Thyroid gland (tissue), 4 donors: ENCODE measurements at regions not wholly inside any gene's neighbourhood (a gene's known extent, or its start where the extent isn't known, plus 50 kb on each side); places are given as distances from the start of the nearest gene placed in this dataset.

Source experiments
- DNase-seq, 2 donors: peaks; one replicate each; pipeline ENCODE4 v3.0.0-alpha.2; 2019
- H3K27ac ChIP-seq, 3 donors: fragments of 200-600 bp; sonication (generic); 1 replicate in 2 of 3; 2 replicates in 1 of 3; pipeline ENCODE4 v1.5.1; 2016 to 2019; ENCODE audit warnings: mild to moderate bottlenecking in 1 of 3, moderate library complexity in 1 of 3
- H3K27me3 ChIP-seq: fragments of 200-600 bp; sonication (generic); one replicate; pipeline ENCODE4 v1.5.1; 2019
- H3K36me3 ChIP-seq, 2 donors: fragments of 200-600 bp; sonication (generic); one replicate each; pipeline ENCODE4 v1.5.1; 2016 to 2019
- H3K4me1 ChIP-seq, 2 donors: fragments of 200-600 bp; sonication (generic); one replicate each; pipeline ENCODE4 v1.5.1; 2017 to 2019
- H3K4me3 ChIP-seq, 3 donors: fragments of 200-600 bp; sonication (generic); replicated peaks in 1 of 3; 1 replicate in 2 of 3; 2 replicates in 1 of 3; pipeline ENCODE4 v1.5.1; 2016; ENCODE audit warnings: mild to moderate bottlenecking in 1 of 3
- H3K9me3 ChIP-seq: fragments of 200-600 bp; sonication (generic); one replicate; pipeline ENCODE4 v1.5.1; 2017
- POLR2A ChIP-seq, 2 donors: fragments of 450-650 bp; IDR thresholded peaks; one replicate each; pipeline ENCODE4 v1.6.1; 2017; ENCODE audit warnings: antibody characterized with exemption in 2 of 2, mild to moderate bottlenecking in 2 of 2, moderate library complexity in 1 of 2
- WGBS, 2 donors: methylation state at CpG; one replicate each; pipeline ENCODE4 v1.1.5; 2017; 5-methylcytosine and 5-hydroxymethylcytosine counted together
- intact Hi-C: fragments of 100-400 bp; cut with DNase I; formaldehyde crosslinking; loops from one replicate; pipeline ENCODE4 v1.15.1; 2023
- TF ChIP-seq, protein P1 (sequence below), 6 experiments: fragments of 200-600 bp in 3 of 6; fragments of 450-650 bp in 3 of 6; sonication (generic) in 3 of 6; IDR thresholded peaks; one replicate each; pipeline ENCODE4 v1.5.1; 2016 to 2019; ENCODE audit warnings: antibody characterized with exemption in 6 of 6, mild to moderate bottlenecking in 2 of 6, inconsistent platforms in 1 of 6, moderate library complexity in 1 of 6

DNA sequence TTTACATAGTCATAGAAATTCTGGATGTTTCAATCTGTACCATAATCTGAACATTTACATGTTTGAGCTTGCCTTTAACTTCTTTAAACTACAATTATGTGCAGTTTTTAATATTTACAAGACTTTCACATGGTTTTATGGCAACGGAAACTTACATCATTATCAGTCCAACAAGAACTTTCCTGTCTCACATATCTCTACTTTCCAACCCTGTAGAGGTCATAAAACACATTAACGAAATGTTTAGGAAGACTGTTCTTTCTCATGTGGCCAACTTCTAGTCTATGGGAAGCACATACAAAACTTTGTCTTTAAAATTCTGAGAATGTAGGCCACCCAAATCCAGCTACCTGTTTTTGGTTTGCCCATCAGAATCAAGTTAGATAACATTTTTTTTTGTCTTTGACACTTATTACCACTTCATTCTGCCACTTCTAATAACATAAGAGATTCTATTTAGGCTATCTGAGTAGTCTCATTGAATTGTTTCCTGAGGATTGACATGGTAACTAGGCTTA, 693.2 kb downstream of the KCNJ3 start:
- H3K27me3 ChIP-seq: no peaks in the 10 kb centered on the region
- no peaks in the 10 kb centered on the region for H3K36me3 ChIP-seq
- intact Hi-C loops: no loop called here
- DNase-seq: no peak
- no peak overlapping the region for H3K27ac ChIP-seq
- WGBS, 2 donors: 73 to 84% methylated on average over 2 of the region's 2 CpGs
- H3K4me3 ChIP-seq: no peak overlapping the region
- H3K4me1 ChIP-seq: no peaks in the 10 kb centered on the region
- H3K9me3 ChIP-seq: no peaks in the 10 kb centered on the region
- TF ChIP-seq, protein P1, sequence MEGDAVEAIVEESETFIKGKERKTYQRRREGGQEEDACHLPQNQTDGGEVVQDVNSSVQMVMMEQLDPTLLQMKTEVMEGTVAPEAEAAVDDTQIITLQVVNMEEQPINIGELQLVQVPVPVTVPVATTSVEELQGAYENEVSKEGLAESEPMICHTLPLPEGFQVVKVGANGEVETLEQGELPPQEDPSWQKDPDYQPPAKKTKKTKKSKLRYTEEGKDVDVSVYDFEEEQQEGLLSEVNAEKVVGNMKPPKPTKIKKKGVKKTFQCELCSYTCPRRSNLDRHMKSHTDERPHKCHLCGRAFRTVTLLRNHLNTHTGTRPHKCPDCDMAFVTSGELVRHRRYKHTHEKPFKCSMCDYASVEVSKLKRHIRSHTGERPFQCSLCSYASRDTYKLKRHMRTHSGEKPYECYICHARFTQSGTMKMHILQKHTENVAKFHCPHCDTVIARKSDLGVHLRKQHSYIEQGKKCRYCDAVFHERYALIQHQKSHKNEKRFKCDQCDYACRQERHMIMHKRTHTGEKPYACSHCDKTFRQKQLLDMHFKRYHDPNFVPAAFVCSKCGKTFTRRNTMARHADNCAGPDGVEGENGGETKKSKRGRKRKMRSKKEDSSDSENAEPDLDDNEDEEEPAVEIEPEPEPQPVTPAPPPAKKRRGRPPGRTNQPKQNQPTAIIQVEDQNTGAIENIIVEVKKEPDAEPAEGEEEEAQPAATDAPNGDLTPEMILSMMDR (IDR thresholded peaks at IDR 0.05): no peak
- no peak for TF ChIP-seq POLR2A (IDR thresholded peaks at IDR 0.05)

DNA sequence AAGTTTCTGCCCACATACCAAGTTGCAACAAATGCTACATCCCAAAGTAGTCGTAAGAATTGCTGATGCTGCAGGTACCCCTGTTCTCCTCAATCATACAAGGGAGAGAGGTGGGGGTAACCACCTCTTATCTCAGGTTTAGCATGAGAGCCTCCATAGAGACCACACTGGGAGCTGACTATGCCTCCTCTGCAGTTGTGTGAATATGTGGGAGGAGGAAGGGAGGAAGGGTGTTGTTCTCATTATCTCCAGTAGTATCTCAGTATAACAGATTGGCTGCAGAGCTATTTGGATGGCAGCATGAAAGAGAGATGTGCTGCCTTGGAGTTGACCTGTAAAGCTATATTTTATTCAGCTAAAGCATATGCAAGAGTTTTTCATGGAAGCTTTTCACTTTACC, 690.7 kb downstream of the KCNJ3 start:
- Histone ChIP-seq H3K4me3 (no peak overlapping the region), H3K27me3 (no peaks in the 10 kb centered on the region), H3K36me3 (no peaks in the 10 kb centered on the region), H3K27ac (no peak overlapping the region), H3K9me3 (no peaks in the 10 kb centered on the region), H3K4me1 (no peaks in the 10 kb centered on the region)
- WGBS, 2 donors: 82 to 83% methylated on average over 1 of the region's 1 CpG
- intact Hi-C loops: loop anchor here (10.0 kb wide), 1 partner anchor 1806 kb away; no protein-coding TSS in a partner anchor
- no peak for DNase-seq
- TF ChIP-seq, protein P1 (IDR thresholded peaks at IDR 0.05): no peak
- TF ChIP-seq POLR2A (IDR thresholded peaks at IDR 0.05): no peak

DNA sequence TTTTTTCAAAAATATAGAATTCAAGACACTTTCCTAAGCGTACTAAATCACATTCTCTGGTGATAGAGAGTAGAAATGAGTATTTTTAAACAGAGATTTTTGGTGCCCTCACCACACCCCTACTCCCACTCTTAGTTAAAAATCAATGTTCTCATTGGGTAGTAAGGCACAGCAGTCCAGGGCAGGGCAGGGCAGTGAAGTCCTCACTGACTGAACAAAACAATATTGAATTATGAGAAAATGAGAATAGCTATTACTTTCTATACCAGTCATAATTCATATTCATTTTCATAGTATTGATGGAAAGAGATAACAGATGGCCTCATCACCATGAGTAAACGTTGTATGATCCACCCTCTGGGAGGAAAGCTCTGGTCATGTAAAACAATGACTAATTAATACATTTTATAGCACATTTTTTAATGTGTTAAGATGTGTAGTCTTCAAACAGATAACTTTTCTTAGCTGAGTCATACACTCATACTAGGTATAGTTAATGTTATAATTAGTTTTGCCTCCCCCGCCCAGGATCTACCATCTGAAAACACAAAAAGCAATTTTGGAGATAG, 686.1 kb downstream of the KCNJ3 start:
- 87 to 91% methylated on average over 3 of the region's 3 CpGs for WGBS, 2 donors
- Histone ChIP-seq H3K4me3 (no peak overlapping the region), H3K4me1 (no peaks in the 10 kb centered on the region), H3K36me3 (no peaks in the 10 kb centered on the region), H3K27ac (no peak overlapping the region), H3K27me3 (no peaks in the 10 kb centered on the region), H3K9me3 (no peaks in the 10 kb centered on the region)
- intact Hi-C loops: loop anchor here (10.0 kb wide), 1 partner anchor 1810 kb away; no protein-coding TSS in a partner anchor
- DNase-seq: no peak
- TF ChIP-seq, protein P1 (IDR thresholded peaks at IDR 0.05): no peak
- TF ChIP-seq POLR2A (IDR thresholded peaks at IDR 0.05): no peak

DNA sequence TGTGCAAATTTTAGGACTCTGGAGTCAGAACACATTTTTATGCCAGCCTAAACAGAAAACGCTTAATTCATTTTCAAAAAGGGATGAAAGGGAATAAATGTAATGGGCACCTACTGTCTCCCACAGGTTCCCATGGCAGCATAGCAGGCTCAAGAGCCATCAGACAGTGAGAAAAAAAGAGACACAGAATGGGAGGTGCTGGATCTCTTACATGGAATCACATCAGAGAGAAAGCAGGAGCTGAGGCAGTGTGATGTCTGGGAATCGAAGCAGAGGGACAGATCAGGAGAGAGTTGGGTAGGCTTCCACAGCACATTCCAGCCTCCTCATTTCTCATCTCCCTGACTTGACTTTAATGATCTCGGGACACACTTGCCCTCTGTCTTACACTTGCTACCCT, 684.3 kb downstream of the KCNJ3 start:
- intact Hi-C loops: loop anchor here (10.0 kb wide), 1 partner anchor 1812 kb away; no protein-coding TSS in a partner anchor
- no peak for DNase-seq
- TF ChIP-seq, protein P1 (IDR thresholded peaks at IDR 0.05): no peak
- TF ChIP-seq POLR2A (IDR thresholded peaks at IDR 0.05): no peak
- no peaks in the 10 kb centered on the region for H3K27me3 ChIP-seq
- H3K4me3 ChIP-seq: no peak overlapping the region
- H3K27ac ChIP-seq: no peak overlapping the region
- 73 to 75% methylated on average over 3 of the region's 3 CpGs for WGBS, 2 donors
- H3K9me3 ChIP-seq: no peaks in the 10 kb centered on the region
- H3K4me1 ChIP-seq: no peaks in the 10 kb centered on the region
- H3K36me3 ChIP-seq: no peaks in the 10 kb centered on the region

DNA sequence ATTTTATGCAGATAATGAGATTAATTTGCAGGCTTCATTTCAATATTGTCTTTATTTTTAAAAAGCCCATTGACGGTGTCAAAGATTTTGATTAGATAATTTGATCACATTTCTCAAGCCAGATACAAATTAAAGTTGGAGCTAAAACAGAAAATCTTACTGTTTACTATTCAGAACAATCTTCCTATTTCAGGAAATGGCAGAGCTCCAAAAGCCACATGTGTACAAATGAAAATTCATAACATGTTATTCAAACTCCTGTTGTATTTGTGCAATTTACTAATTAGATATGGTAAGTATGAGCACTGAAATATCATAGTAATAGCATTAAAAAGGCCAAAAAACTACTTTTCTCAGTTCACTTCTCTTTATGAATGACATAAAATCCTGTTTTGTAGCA, 682.9 kb downstream of the KCNJ3 start:
- no peaks in the 10 kb centered on the region for H3K9me3 ChIP-seq
- intact Hi-C loops: loop anchor here (10.0 kb wide), 1 partner anchor 1813 kb away; no protein-coding TSS in a partner anchor
- no peak for DNase-seq
- no peak for TF ChIP-seq POLR2A (IDR thresholded peaks at IDR 0.05)
- TF ChIP-seq, protein P1 (IDR thresholded peaks at IDR 0.05): no peak
- no peak overlapping the region for H3K4me3 ChIP-seq
- no peaks in the 10 kb centered on the region for H3K36me3 ChIP-seq
- 65 to 73% methylated on average over 1 of the region's 1 CpG for WGBS, 2 donors
- no peaks in the 10 kb centered on the region for H3K27me3 ChIP-seq
- no peaks in the 10 kb centered on the region for H3K4me1 ChIP-seq
- no peak overlapping the region for H3K27ac ChIP-seq
